ENCODE measurements at regions not wholly inside any gene's neighbourhood (a gene's known extent, or its start where the extent isn't known, plus 50 kb on each side); places are given as distances from the start of the nearest gene placed in this dataset.

- no peak for DNase-seq (ENCODE audit: low spot score)
- TF ChIP-seq CTCF (IDR thresholded peaks at IDR 0.05) = no peak
- no peak overlapping the region for H3K27ac ChIP-seq
- H3K4me3 ChIP-seq = no peak overlapping the region
These were observed 85.8 kb downstream of the SLC25A47 start for GRCh38 chr14:100409003-100409360.

- H3K4me3 ChIP-seq = no peak overlapping the region
- TF ChIP-seq CTCF (IDR thresholded peaks at IDR 0.05) = no peak
- DNase-seq (ENCODE audit: low spot score) = no peak
- no peak overlapping the region for H3K27ac ChIP-seq
These were observed 86.5 kb downstream of the SLC25A47 start for GRCh38 chr14:100409651-100410050.

- DNase-seq (ENCODE audit: low spot score) = no peak
- TF ChIP-seq CTCF (IDR thresholded peaks at IDR 0.05) = no peak
- Histone ChIP-seq H3K4me3 (no peak overlapping the region), H3K27ac (no peak overlapping the region)
These were observed 87.0 kb downstream of the SLC25A47 start for GRCh38 chr14:100410056-100410565.

- no peak for DNase-seq (ENCODE audit: low spot score)
- no peak overlapping the region for H3K4me3 ChIP-seq
- TF ChIP-seq CTCF (IDR thresholded peaks at IDR 0.05) = no peak
- H3K27ac ChIP-seq = no peak overlapping the region
These were observed 90.6 kb downstream of the SLC25A47 start for GRCh38 chr14:100413699-100414098.

GRCh38 chr14:100415226-100415625 is 92.1 kb downstream of the SLC25A47 start:
- no peak for DNase-seq (ENCODE audit: low spot score)
- Histone ChIP-seq H3K27ac (no peak overlapping the region), H3K4me3 (no peak overlapping the region)
- TF ChIP-seq CTCF (IDR thresholded peaks at IDR 0.05) = no peak

DNA sequence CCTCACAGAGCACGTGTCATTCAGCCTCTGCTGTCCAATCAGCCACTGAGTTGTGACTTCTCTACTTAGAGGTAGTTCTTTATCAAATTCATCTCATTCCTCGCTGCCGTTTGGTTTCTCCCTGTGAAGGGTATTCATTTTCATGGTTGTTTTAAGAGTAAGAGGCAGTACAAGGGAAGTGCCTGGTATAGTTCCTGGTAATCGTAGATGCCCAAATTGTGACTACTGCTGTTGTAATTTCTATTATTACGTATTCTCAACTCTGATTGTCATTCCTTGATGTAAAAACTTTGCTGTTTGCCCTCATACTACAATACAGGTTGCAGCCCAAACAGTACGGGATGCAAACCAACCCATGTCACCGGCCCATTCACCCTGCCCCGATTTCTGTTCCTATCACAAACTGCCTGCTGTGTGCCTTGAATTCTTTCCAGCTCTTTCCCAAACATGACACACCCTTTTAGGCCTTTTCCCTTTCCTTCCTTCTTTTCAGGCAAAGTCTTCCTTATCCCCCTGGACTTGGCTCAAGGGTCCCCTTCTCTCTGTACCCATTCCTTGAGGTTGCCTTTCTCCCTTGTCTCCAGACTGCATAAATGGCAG is 93.0 kb downstream of the SLC25A47 start:
- no peak overlapping the region for H3K27ac ChIP-seq
- no peak for DNase-seq (ENCODE audit: low spot score)
- no peak overlapping the region for H3K4me3 ChIP-seq
- no peak for TF ChIP-seq CTCF (IDR thresholded peaks at IDR 0.05)
